T-helper 9 cell (primary cell): ENCODE measurements at regions not wholly inside any gene's neighbourhood (a gene's known extent, or its start where the extent isn't known, plus 50 kb on each side); places are given as distances from the start of the nearest gene placed in this dataset.

ENCODE experiments used
- DNase-seq: peaks from one replicate; pipeline ENCODE4 v3.0.0-alpha.2; 2020

GRCh38 chr1:182293119-182293589 lies 98.4 kb downstream of the GLUL start:
- DNase-seq = no peak

GRCh38 chr1:182292193-182292741 lies 99.3 kb downstream of the GLUL start:
- DNase-seq = no peak

- DNase-seq = no peak
These were observed 99.9 kb downstream of the GLUL start for GRCh38 chr1:182291584-182292192.

GRCh38 chr1:182288749-182289604 lies 102.6 kb downstream of the GLUL start:
- DNase-seq = no peak

- no peak for DNase-seq
These were observed 104.8 kb downstream of the GLUL start for GRCh38 chr1:182286761-182287160.

GRCh38 chr1:182283746-182284544 lies 107.6 kb downstream of the GLUL start:
- no peak for DNase-seq

- no peak for DNase-seq
These were observed 110.0 kb downstream of the GLUL start for GRCh38 chr1:182281541-182281940.

- DNase-seq = no peak
These were observed 111.1 kb downstream of the GLUL start for GRCh38 chr1:182280504-182280900.

- no peak for DNase-seq
These were observed 111.7 kb downstream of the GLUL start for GRCh38 chr1:182279724-182280503.

GRCh38 chr1:182279302-182279701 lies 112.3 kb downstream of the GLUL start:
- DNase-seq = no peak

- DNase-seq = no peak
These were observed 113.2 kb downstream of the GLUL start for GRCh38 chr1:182278144-182279054.

GRCh38 chr1:182275271-182275670 lies 116.3 kb downstream of the GLUL start:
- no peak for DNase-seq

GRCh38 chr1:182274618-182275017 lies 117.0 kb downstream of the GLUL start:
- no peak for DNase-seq

- DNase-seq = no peak
These were observed 120.9 kb downstream of the GLUL start for GRCh38 chr1:182270731-182271130.

GRCh38 chr1:182269097-182269496 lies 122.5 kb downstream of the GLUL start:
- no peak for DNase-seq

GRCh38 chr1:182268669-182269068 lies 122.9 kb downstream of the GLUL start:
- no peak for DNase-seq

GRCh38 chr1:182264185-182264584 lies 127.4 kb downstream of the GLUL start:
- DNase-seq = no peak

GRCh38 chr1:182263706-182264105 lies 127.9 kb downstream of the GLUL start:
- DNase-seq = no peak

- no peak for DNase-seq
These were observed 129.2 kb downstream of the GLUL start for GRCh38 chr1:182262425-182262824.

- DNase-seq = no peak
These were observed 129.9 kb downstream of the GLUL start for GRCh38 chr1:182261655-182262054.

- no peak for DNase-seq
These were observed 131.1 kb downstream of the GLUL start for GRCh38 chr1:182260516-182260915.
